ENCODE measurements at regions not wholly inside any gene's neighbourhood (a gene's known extent, or its start where the extent isn't known, plus 50 kb on each side); places are given as distances from the start of the nearest gene placed in this dataset.
A peak's percentile ranks its signal among the peaks of the same experiment; 100 is the strongest.
"Not testable (repeated sequence)": the region's sequence is repeated elsewhere in the genome, so short reads cannot be mapped to it uniquely, and the experiment has no call there.

DNA sequence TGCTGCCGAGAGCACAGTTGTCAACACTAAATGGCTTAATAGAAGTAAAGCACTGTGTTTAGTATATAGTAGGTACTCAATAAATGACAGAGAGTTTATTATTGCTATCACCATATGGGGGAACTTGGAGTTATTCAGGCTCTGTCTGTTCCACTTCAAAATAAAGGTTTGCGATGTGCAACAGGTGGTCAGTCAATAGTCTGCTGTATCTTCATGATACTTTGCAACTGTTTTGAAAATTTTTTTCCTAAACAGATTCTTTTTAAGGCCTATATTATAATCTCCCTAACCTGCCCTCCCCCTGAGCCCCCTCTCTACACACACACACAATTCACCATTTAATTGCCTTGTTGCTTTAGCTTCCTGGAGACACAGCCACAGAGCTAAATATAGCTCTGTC is 164.7 kb upstream of the NR2F2 start:
- DNase-seq, result no peak
- no peaks in the 10 kb centered on the region for H3K9me3 ChIP-seq
- H3K27me3 ChIP-seq, result no peaks in the 10 kb centered on the region
- peak overlapping the region; percentile 65 to 69 for H3K27ac ChIP-seq
- TF ChIP-seq, protein P1, sequence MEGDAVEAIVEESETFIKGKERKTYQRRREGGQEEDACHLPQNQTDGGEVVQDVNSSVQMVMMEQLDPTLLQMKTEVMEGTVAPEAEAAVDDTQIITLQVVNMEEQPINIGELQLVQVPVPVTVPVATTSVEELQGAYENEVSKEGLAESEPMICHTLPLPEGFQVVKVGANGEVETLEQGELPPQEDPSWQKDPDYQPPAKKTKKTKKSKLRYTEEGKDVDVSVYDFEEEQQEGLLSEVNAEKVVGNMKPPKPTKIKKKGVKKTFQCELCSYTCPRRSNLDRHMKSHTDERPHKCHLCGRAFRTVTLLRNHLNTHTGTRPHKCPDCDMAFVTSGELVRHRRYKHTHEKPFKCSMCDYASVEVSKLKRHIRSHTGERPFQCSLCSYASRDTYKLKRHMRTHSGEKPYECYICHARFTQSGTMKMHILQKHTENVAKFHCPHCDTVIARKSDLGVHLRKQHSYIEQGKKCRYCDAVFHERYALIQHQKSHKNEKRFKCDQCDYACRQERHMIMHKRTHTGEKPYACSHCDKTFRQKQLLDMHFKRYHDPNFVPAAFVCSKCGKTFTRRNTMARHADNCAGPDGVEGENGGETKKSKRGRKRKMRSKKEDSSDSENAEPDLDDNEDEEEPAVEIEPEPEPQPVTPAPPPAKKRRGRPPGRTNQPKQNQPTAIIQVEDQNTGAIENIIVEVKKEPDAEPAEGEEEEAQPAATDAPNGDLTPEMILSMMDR (IDR thresholded peaks at IDR 0.05), result no peak
- no peaks in the 10 kb centered on the region for H3K36me3 ChIP-seq
- intact Hi-C loops (cut with DNase I; ENCODE audit: low total_unique reads), result no loop called here
- no peak overlapping the region for H3K4me3 ChIP-seq
- peaks cover 0 to 28% (median 10%) of the 10 kb centered on the region in 4 donors for H3K4me1 ChIP-seq

DNA sequence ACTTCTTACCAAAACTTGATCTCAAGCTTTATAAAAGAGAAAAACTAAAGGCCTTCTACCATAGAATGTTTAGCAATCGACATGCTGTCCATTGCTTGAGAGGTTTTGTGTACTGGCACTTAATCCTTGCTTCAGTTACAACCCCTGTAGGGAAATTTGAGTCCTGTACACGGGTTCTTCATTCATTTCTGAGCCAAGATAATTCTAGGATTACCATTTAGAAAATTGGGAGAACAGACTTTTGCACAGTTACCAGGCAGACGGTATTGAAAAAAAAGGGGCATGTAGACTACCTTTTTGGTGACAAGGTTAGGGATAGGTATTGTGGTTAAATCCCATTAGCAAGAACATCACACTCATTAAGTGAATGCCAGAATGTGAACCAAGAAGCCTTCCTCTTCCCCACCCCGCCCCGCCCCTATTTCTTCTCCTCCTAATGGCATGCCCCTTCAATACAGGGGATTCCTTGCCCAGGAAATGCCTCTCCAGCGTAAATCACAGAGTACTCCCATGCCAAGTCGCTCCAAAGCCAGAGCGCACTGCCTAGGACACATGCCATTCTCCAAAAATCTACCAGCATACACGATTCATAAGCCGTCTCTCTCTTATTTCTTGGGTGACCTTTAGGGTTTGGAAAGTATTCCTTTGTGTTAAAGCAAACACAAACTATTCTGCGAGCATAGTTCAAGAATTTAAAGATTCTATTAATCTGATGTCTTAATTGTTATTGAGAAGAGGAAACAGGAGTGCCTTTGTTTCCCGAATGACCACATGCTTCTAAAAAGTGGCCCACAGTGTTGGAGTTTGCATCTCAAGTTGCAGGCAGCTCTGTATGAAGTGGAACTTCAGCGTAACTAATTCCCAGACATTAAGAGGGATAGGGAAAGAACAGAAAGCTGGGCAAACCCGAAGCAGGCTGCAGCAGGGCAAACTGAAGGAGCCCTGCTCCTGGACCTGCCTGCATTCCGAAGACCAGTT is 164.0 kb upstream of the NR2F2 start:
- no peaks in the 10 kb centered on the region for H3K27me3 ChIP-seq
- H3K27ac ChIP-seq, result peak overlapping the region; percentile 65 to 69
- H3K36me3 ChIP-seq, result no peaks in the 10 kb centered on the region
- DNase-seq, result no peak
- H3K4me3 ChIP-seq, result no peak overlapping the region
- TF ChIP-seq, protein P1 (IDR thresholded peaks at IDR 0.05), result no peak
- H3K9me3 ChIP-seq, result no peaks in the 10 kb centered on the region
- peaks cover 0 to 25% (median 10%) of the 10 kb centered on the region in 4 donors for H3K4me1 ChIP-seq
- intact Hi-C loops (cut with DNase I; ENCODE audit: low total_unique reads), result no loop called here

DNA sequence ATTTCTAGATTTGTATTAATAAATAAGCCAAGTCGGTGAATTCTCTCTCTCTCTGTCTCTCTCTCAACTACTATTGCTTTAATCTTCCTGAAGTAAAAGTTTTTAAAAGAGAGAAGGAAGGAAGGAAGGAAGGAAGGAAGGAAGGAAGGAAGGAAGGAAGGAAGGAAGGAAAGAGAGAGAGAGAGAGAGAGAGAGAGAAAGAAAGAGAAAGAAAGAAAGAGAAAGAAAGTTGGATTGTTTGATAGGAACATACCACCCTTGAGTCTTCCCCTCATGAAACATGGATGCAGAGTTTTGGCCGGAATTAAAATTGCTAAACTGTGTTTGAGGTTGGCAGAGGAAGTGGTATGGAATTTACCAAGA is 159.9 kb upstream of the NR2F2 start:
- H3K27ac ChIP-seq; H3K9me3 ChIP-seq; H3K27me3 ChIP-seq; H3K36me3 ChIP-seq; H3K4me3 ChIP-seq; DNase-seq; intact Hi-C loops (cut with DNase I; ENCODE audit: low total_unique reads): not testable (repeated sequence)
- H3K4me1 ChIP-seq, result peaks cover 0 to 35% (median 12%) of the 10 kb centered on the region in 4 donors

DNA sequence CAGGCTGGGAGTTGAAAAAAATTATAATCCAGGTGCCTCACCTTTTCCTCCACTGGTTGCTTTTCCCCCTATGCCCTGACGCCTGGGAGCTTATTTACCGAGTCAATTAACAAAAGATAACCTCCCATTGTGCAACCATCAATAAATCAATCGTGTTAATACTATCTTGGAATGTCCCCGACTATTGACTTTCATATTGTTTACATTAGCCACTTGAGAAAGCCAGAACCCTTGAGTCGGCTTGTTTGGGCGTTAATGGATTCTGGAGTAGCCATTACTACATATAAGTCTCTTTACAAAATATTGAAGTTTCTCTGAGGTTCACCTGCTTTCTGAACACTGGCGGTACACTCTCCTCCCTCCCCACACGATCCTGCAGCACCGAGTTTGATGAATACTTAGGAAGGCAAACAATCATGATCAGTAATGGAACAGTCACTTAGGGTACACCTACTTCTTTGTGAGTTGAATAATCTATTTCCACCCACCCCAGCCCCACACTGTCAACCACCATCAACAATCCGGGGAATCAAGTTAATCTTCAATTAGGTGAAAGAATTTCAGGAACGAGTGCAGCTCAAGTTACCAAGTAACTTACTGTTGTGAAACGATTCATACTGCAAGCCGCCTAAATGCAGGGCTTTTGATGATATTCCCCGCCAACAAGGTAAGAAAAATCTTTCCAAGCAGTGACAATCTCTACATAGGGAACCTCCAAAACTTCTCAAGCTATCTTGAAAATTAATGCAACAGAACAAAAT is 159.3 kb upstream of the NR2F2 start:
- H3K9me3 ChIP-seq, result no peaks in the 10 kb centered on the region
- no peak overlapping the region for H3K27ac ChIP-seq
- TF ChIP-seq, protein P1 (IDR thresholded peaks at IDR 0.05), result no peak
- no peaks in the 10 kb centered on the region for H3K36me3 ChIP-seq
- peaks cover 0 to 30% (median 10%) of the 10 kb centered on the region in 4 donors for H3K4me1 ChIP-seq
- DNase-seq, result no peak
- intact Hi-C loops (cut with DNase I; ENCODE audit: low total_unique reads), result no loop called here
- no peak overlapping the region for H3K4me3 ChIP-seq
- H3K27me3 ChIP-seq, result no peaks in the 10 kb centered on the region

DNA sequence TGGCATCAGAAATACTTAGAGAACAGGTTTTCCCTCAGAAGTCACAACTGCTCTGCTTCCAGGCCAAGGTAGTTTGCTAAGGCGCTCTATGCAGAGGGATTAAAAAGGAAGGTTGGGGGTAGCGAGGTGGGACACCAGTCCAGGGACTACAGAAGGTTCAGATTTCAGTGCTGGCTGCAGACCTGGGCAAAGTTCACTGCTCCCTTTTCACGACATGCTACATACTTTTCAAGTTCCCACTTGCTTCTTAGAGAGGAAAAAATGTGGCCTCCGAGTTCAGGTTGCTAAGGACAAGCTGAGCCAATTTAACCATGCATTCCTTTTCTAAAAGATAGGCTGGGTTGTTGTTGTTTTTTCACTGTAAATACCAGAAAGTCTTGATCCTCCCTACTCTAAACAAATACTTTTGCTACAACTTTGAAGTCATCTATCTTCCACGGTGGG is 158.6 kb upstream of the NR2F2 start:
- intact Hi-C loops (cut with DNase I; ENCODE audit: low total_unique reads), result no loop called here
- H3K27ac ChIP-seq, result no peak overlapping the region
- H3K27me3 ChIP-seq, result no peaks in the 10 kb centered on the region
- peaks cover 0 to 23% (median 4%) of the 10 kb centered on the region in 4 donors for H3K4me1 ChIP-seq
- TF ChIP-seq, protein P1 (IDR thresholded peaks at IDR 0.05), result no peak
- no peaks in the 10 kb centered on the region for H3K9me3 ChIP-seq
- H3K36me3 ChIP-seq, result no peaks in the 10 kb centered on the region
- no peak overlapping the region for H3K4me3 ChIP-seq
- no peak for DNase-seq

DNA sequence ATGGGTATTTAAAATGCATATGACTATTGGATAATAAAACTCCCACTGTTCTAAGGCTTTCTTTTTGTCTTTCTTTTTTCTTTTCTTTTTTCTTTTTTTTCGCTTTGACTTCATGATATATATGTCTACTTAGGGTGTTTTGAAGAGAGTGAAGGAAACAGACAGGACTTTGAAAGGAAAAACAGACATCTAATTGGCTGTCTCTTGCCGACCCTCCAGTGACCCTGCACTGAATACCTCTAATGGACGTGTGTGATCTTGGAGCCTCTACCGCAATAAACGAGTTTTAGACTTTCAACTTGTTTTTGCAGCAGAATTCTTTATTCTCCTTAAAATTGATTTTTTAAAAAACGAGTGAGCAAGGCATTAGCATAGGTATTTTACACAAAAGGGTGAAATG is 158.1 kb upstream of the NR2F2 start:
- TF ChIP-seq, protein P1 (IDR thresholded peaks at IDR 0.05), result no peak
- Histone ChIP-seq H3K27me3 (no peaks in the 10 kb centered on the region), H3K9me3 (no peaks in the 10 kb centered on the region), H3K4me3 (no peak overlapping the region), H3K4me1 (peaks cover 0 to 17% (median 2%) of the 10 kb centered on the region in 4 donors), H3K36me3 (no peaks in the 10 kb centered on the region), H3K27ac (no peak overlapping the region)
- DNase-seq, result no peak
- intact Hi-C loops (cut with DNase I; ENCODE audit: low total_unique reads), result no loop called here
